HG03045 (cell line): ENCODE measurements at regions not wholly inside any gene's neighbourhood (a gene's known extent, or its start where the extent isn't known, plus 50 kb on each side); places are given as distances from the start of the nearest gene placed in this dataset.
"Not testable (repeated sequence)": the region's sequence is repeated elsewhere in the genome, so short reads cannot be mapped to it uniquely, and the experiment has no call there.

Experiments
- ATAC-seq: cut with Tn5 transposase; IDR thresholded peaks from one replicate; pipeline ENCODE4 v1.9.1; 2021; ENCODE audit warnings: mild to moderate bottlenecking, moderate library complexity; ENCODE audit not compliant: unreplicated experiment

- ATAC-seq, result no peak
Observed at GRCh38 chrX:110511238-110511637, 152.6 kb downstream of the RTL9 start.

GRCh38 chrX:110512341-110512740 is 153.7 kb downstream of the RTL9 start:
- ATAC-seq, result no peak

GRCh38 chrX:110514509-110514908 is 155.9 kb downstream of the RTL9 start:
- ATAC-seq, result no peak

GRCh38 chrX:110519501-110519900 is 160.9 kb downstream of the RTL9 start:
- ATAC-seq, result no peak

GRCh38 chrX:110519906-110520452 is 161.3 kb downstream of the RTL9 start:
- ATAC-seq, result no peak

GRCh38 chrX:110520652-110521051 is 162.0 kb downstream of the RTL9 start:
- not testable (repeated sequence) for ATAC-seq

- no peak for ATAC-seq
Observed at GRCh38 chrX:110531873-110532580, 173.4 kb downstream of the RTL9 start.

- ATAC-seq, result no peak
Observed at GRCh38 chrX:110532581-110532931, 173.9 kb downstream of the RTL9 start.

- ATAC-seq, result no peak
Observed at GRCh38 chrX:110536816-110537215, 178.2 kb downstream of the RTL9 start.

GRCh38 chrX:110541266-110541665 is 182.6 kb downstream of the RTL9 start:
- no peak for ATAC-seq

- ATAC-seq, result not testable (repeated sequence)
Observed at GRCh38 chrX:110550854-110551253, 192.2 kb downstream of the RTL9 start.

- no peak for ATAC-seq
Observed at GRCh38 chrX:110557864-110558263, 199.2 kb downstream of the RTL9 start.

GRCh38 chrX:110558406-110558805 is 199.8 kb downstream of the RTL9 start:
- no peak for ATAC-seq

GRCh38 chrX:110561034-110561433 is 202.4 kb downstream of the RTL9 start:
- ATAC-seq, result no peak

- ATAC-seq, result no peak
Observed at GRCh38 chrX:110563282-110563681, 204.6 kb downstream of the RTL9 start.

GRCh38 chrX:110568441-110568840 is 209.8 kb downstream of the RTL9 start:
- ATAC-seq, result no peak

- ATAC-seq, result no peak
Observed at GRCh38 chrX:110569506-110569905, 210.9 kb downstream of the RTL9 start.

GRCh38 chrX:110578270-110578669 is 217.3 kb downstream of the CHRDL1 start:
- no peak for ATAC-seq

- ATAC-seq, result no peak
Observed at GRCh38 chrX:110584083-110584482, 211.5 kb downstream of the CHRDL1 start.

GRCh38 chrX:110588164-110588563 is 207.5 kb downstream of the CHRDL1 start:
- no peak for ATAC-seq

- no peak for ATAC-seq
Observed at GRCh38 chrX:110588853-110589252, 206.8 kb downstream of the CHRDL1 start.

- no peak for ATAC-seq
Observed at GRCh38 chrX:110600745-110601310, 194.8 kb downstream of the CHRDL1 start.

- ATAC-seq, result no peak
Observed at GRCh38 chrX:110614596-110614995, 181.0 kb downstream of the CHRDL1 start.
